AG09319 (cell line): ENCODE measurements at regions not wholly inside any gene's neighbourhood (a gene's known extent, or its start where the extent isn't known, plus 50 kb on each side); places are given as distances from the start of the nearest gene placed in this dataset.
"Not testable (repeated sequence)": the region's sequence is repeated elsewhere in the genome, so short reads cannot be mapped to it uniquely, and the experiment has no call there.

Source experiments
- DNase-seq: peaks from one replicate; pipeline ENCODE4 v3.0.0-alpha.2; 2010; ENCODE audit warnings: low read depth; ENCODE audit errors: extremely low read depth
- TF ChIP-seq, protein P1 (sequence below): IDR thresholded peaks from 2 replicates; pipeline ENCODE4 v1.5.1; 2011; ENCODE audit warnings: low read depth, mild to moderate bottlenecking, inconsistent platforms, low read length, moderate library complexity

DNA sequence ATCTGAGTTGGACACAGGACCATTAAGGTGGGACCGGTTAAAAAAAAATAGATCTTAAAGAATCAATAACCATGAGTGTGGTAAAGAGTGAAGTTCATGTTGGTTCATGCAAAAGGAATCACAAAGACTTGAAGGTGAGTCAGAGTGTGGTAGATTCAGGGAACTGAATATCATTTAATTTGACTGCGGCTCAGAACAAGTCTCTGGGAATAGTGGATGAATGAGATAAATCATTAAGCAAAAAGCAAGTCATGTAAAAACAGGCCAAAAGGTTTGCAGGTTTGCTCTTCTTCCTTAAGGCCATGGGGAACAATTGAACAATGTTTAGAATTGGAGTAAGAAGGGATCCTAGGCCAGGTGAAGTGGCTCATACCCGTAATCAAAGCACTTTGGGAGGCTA, 385.8 kb downstream of the ETV1 start:
- TF ChIP-seq, protein P1, sequence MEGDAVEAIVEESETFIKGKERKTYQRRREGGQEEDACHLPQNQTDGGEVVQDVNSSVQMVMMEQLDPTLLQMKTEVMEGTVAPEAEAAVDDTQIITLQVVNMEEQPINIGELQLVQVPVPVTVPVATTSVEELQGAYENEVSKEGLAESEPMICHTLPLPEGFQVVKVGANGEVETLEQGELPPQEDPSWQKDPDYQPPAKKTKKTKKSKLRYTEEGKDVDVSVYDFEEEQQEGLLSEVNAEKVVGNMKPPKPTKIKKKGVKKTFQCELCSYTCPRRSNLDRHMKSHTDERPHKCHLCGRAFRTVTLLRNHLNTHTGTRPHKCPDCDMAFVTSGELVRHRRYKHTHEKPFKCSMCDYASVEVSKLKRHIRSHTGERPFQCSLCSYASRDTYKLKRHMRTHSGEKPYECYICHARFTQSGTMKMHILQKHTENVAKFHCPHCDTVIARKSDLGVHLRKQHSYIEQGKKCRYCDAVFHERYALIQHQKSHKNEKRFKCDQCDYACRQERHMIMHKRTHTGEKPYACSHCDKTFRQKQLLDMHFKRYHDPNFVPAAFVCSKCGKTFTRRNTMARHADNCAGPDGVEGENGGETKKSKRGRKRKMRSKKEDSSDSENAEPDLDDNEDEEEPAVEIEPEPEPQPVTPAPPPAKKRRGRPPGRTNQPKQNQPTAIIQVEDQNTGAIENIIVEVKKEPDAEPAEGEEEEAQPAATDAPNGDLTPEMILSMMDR, result no peak
- no peak for DNase-seq

DNA sequence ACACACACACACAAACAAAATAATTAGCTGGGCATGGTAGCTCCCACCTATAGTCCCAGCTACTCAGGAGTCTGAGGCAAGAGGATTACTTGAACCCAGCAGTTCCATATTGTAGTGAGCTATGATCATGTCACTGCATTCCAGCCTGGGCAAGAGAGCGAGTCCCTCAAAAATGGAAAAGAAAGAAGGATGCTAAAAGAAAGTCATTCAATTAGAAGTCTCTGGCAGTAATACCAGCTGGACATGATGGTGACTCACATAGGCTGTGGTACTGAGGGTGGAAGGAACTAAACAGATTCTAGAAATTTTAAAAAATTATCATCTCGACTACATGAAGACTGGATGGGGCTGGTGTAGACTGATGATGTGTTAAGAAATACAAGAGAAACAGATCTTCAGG, 385.3 kb downstream of the ETV1 start:
- TF ChIP-seq, protein P1, result no peak
- no peak for DNase-seq

DNA sequence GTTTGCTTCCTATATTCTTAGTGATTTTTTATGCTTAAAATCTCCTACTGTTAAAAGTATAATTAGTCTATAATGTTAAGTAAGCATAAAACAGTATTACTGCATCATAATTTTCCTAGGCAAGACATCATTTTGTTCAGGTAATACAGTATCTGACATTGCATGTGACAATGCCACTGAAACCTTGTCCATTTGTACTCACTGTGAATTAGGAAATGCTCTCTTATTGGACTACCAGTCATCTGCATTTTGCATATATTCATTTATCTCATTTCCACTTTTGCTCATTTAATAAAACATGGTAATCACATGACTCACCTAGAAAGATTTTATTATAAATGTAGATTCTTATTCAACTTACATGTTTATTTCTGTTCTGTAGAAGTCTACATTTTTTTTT, 379.1 kb downstream of the ETV1 start:
- TF ChIP-seq, protein P1, result no peak
- no peak for DNase-seq

DNA sequence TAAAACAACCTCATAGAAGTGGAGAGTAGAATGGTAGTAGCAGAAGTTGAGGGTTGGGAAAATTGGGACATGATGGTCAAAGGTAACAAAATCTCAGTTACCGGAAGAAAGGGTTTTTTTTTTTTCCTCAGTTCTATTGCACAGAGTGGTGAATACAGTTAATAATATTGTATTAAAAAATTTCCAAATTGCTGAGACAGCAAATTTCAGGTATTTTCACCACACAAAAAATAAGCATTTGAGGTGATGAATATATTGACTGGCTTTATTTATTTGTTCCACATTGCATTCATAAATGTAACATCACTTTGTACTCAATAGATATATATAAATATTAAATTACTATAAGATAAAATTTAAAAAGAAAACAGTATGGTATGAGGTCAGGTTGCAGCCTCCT, 373.8 kb downstream of the ETV1 start:
- DNase-seq, result no peak
- TF ChIP-seq, protein P1, result no peak

- TF ChIP-seq, protein P1, result no peak
- no peak for DNase-seq
Measured at GRCh38 chr7:13627455-13627854, 362.0 kb downstream of the ETV1 start.

DNA sequence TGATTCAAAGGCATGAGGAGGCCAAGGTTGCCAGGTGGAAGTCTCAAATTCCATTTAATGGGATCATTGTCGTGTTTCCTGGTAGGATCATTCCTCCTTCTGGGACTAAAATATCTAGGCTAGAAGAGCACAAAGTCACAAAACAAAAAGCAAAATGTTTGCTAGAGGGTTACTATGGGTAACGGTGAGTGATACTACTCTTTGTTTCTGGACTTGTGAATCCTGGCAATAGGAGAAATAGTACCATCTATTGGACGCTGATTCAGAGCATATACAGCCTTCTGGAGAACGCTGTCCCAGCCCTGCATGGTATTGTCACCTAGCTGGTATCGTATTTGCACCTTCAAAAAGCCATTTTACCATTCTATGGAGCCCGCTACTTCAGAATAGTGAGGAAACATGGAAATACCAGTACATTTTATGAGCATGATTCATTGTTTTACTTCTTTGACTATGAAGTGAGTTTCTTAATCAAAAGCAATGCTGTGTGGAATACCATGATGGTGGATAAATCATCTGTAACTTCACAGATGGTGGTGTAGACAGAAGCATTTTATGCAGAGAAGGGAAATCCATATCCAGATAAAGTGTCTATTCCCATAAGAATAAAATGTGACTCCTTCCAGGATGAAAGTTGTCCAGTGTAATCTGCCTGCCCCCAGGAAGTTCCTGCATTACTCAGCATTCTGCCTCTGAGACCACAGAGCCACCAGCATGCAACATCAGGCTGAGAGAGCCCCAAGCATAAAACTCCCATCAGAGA, 361.0 kb downstream of the ETV1 start:
- DNase-seq, result no peak

GRCh38 chr7:13631207-13632049, 358.0 kb downstream of the ETV1 start:
- DNase-seq, result not testable (repeated sequence)

More for the DNA sequence above, 361.0 kb downstream of the ETV1 start:
- TF ChIP-seq, protein P1, result no peak
